AG09309 (cell line): ENCODE measurements at regions not wholly inside any gene's neighbourhood (a gene's known extent, or its start where the extent isn't known, plus 50 kb on each side); places are given as distances from the start of the nearest gene placed in this dataset.

Experiments
- DNase-seq: peaks from one replicate; pipeline ENCODE4 v3.0.0-alpha.2; 2010; ENCODE audit warnings: low read depth
- H3K4me3 ChIP-seq: 2 replicates; pipeline ENCODE4 v1.5.1; 2011; ENCODE audit warnings: mild to moderate bottlenecking, low read depth, low read length, moderate library complexity; ENCODE audit not compliant: control insufficient read depth
- TF ChIP-seq, protein P1 (sequence below): IDR thresholded peaks from 2 replicates; pipeline ENCODE4 v1.5.1; 2011; ENCODE audit warnings: mild to moderate bottlenecking, low read depth, low read length, inconsistent platforms; ENCODE audit not compliant: insufficient read depth, control insufficient read depth; ENCODE audit errors: missing control alignments

DNA sequence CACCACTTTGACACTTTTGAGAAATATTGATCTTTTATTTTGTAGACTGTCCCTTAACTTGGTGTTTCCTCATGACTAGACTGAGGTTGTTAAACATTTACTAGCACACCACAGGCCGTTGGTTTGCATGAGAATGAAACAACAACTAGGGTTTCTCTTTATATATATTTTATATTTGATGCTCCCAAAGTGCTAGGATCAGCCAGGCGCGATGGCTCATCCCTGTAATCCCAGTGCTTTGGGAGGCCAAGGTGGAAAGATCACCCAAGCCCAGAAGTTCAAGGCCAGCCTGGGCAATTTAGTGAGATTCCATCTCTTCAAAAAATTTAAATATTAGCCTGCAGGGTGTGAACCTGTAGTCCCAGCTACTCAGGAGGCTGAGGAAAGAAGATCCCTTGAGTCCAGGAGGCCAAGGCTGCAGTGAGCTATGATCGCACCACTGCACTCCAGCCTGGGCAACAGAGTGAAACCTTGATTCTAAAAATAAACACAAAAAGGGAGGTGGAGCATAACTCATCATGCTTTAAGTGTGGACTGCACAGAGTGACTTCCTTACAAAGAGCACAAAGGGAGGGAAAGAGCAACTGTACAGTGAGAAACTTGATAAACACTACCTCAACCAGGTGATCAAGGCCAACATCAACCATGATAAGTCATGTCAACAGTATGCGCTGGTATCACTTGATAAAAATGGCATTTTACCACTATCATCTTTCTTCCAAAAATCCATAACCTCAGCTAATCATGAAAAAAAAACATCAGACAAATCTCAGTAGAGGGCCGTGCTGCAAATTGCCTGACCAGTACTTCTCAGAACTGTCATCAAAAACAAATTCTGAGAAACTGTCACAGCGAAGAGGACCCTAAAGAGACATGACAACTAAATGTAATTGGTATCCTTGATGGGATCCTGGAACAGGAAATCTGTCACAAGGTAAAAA is 72.8 kb upstream of the ATF7IP2 start:
- TF ChIP-seq, protein P1, sequence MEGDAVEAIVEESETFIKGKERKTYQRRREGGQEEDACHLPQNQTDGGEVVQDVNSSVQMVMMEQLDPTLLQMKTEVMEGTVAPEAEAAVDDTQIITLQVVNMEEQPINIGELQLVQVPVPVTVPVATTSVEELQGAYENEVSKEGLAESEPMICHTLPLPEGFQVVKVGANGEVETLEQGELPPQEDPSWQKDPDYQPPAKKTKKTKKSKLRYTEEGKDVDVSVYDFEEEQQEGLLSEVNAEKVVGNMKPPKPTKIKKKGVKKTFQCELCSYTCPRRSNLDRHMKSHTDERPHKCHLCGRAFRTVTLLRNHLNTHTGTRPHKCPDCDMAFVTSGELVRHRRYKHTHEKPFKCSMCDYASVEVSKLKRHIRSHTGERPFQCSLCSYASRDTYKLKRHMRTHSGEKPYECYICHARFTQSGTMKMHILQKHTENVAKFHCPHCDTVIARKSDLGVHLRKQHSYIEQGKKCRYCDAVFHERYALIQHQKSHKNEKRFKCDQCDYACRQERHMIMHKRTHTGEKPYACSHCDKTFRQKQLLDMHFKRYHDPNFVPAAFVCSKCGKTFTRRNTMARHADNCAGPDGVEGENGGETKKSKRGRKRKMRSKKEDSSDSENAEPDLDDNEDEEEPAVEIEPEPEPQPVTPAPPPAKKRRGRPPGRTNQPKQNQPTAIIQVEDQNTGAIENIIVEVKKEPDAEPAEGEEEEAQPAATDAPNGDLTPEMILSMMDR = no peak
- no peak overlapping the region for H3K4me3 ChIP-seq
- no peak for DNase-seq

DNA sequence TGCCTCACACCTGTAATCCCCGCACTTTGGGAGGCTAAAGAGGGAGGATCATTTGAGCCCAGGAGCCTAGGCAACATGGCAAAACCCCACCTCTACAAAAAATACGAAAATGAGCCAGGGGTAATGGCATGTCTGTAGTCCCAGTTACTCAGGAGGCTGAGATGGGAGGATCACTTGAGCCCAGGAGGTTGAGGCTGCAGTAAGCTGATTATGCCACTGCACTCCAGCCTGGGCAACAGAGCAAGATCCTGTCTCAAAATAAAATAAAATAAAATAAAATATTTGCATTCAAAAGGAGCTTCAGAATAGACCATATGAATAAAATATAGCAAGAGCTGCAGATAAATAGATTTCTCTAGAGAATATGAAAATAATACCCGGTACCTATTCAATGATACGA is 71.5 kb upstream of the ATF7IP2 start:
- H3K4me3 ChIP-seq = no peak overlapping the region
- DNase-seq = no peak
- TF ChIP-seq, protein P1 = no peak

DNA sequence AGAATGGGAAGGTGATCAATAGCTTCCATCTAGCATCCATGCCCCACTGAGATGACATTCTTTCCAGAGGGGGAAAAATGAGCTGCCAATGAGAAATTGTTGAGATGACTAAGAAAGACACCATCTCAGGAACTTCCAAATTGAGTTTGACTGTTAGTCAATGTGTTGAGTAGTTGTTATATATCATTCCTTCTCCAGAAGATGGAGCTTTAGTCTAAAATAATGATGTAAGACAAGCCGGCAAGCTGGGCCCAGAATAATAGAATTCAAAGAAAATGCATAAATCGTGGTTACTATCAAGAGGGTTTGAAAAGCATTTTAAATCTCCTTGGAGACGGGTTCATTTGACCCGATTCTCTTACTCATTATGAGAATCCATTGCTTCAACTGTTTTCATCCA is 71.0 kb upstream of the ATF7IP2 start:
- TF ChIP-seq, protein P1 = no peak
- DNase-seq = no peak
- H3K4me3 ChIP-seq = no peak overlapping the region

DNA sequence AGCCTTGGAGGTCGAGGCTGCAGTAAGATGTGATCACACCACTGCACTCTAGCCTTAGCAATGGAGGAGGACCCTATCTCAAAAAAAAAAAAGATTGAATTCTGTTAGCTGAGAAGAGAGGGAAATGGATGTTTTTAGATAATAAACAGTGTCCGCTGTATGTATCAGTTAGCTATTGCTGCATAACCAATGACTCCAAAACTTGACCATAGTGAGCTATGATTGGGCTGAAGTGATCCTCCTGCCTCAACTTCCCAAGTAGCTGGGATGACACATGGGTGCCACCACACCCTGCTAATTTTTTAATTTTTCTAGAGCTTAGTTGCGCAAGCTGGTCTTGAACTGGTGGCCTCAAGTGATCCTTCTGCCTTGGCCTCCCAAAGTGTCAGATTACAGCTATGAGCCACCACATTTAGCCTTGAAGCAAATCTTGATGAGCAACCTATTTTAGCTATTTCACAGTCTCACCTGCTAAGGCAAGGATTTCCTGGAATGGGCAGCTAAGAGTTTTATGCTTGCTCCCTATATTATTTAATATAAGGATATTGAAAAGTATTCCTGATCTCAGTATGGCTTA is 68.3 kb upstream of the ATF7IP2 start:
- H3K4me3 ChIP-seq = no peak overlapping the region
- no peak for DNase-seq
- TF ChIP-seq, protein P1 = no peak

DNA sequence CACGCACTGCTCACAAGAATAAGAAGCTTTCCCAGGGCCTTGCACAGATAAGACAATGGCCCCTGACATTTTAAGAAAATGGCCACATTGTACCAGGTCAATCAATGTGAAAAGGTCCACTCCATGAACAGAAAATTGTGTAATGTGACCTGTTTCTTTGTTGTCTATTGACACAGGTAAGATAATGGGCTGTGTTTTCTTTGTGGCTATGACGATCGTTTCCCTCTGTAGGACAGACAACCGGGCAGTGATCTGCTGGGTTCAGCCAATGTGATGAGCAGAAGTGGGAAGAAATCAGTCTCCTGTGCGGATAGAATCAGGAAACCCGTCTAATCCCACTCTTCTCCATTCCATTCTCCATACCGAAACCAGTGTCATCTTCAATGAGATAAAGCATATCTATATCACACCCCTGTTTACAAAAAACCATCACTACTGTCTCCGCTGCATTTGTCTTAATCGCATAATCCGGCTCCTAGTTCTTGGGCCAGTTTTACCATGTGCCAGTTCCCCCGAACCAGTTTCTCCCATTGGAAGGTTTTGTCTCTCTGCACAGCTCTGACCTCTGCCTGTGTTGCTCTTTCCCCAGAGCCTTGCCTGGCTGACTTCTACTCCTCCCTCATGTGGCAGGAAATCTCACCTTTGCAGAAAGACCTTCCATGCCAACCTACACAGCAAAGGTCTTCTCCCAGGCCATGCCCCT is 66.9 kb upstream of the ATF7IP2 start:
- no peak for DNase-seq
- H3K4me3 ChIP-seq = no peak overlapping the region
- TF ChIP-seq, protein P1 = no peak
